Uterus (tissue), 3 donors: ENCODE measurements at regions not wholly inside any gene's neighbourhood (a gene's known extent, or its start where the extent isn't known, plus 50 kb on each side); places are given as distances from the start of the nearest gene placed in this dataset.

Experiments used
- DNase-seq, 2 donors: peaks; one replicate each; pipeline ENCODE4 v3.0.0-alpha.2; 2019 to 2020
- H3K27ac ChIP-seq, 2 donors: fragments of 200-600 bp; sonication (generic); 1 replicate in 1 of 2; 2 replicates in 1 of 2; pipeline ENCODE4 v1.5.1; 2016 to 2018
- H3K27me3 ChIP-seq, 2 donors: fragments of 200-600 bp; sonication (generic); one replicate each; pipeline ENCODE4 v1.5.1; 2018 to 2019; ENCODE audit warnings: control low read depth in 1 of 2
- H3K36me3 ChIP-seq, 2 donors: fragments of 200-600 bp; sonication (generic); one replicate each; pipeline ENCODE4 v1.5.1; 2019; ENCODE audit warnings: control low read depth in 1 of 2
- H3K4me1 ChIP-seq, 2 donors: fragments of 200-600 bp; sonication (generic); one replicate each; pipeline ENCODE4 v1.5.1; 2018 to 2019; ENCODE audit warnings: control low read depth in 1 of 2
- H3K4me3 ChIP-seq, 2 donors: fragments of 200-600 bp; sonication (generic); 1 replicate in 1 of 2; 2 replicates in 1 of 2; pipeline ENCODE4 v1.5.1; 2018 to 2019; ENCODE audit warnings: mild to moderate bottlenecking in 1 of 2
- H3K9me3 ChIP-seq, 2 donors: fragments of 200-600 bp; sonication (generic); one replicate each; pipeline ENCODE4 v1.5.1; 2019; ENCODE audit warnings: control low read depth in 1 of 2
- POLR2A ChIP-seq, 2 donors: fragments of 450-650 bp; IDR thresholded peaks; one replicate each; pipeline ENCODE4 v1.6.1; 2016; ENCODE audit warnings: antibody characterized with exemption in 2 of 2, mild to moderate bottlenecking in 1 of 2, moderate library complexity in 1 of 2
- intact Hi-C: fragments of 100-400 bp; cut with DNase I; formaldehyde crosslinking; loops from one replicate; pipeline ENCODE4 v1.15.1; 2023; ENCODE audit warnings: low total_unique reads
- TF ChIP-seq, protein P1 (sequence below), 4 experiments: fragments of 200-600 bp in 2 of 4; fragments of 450-650 bp in 2 of 4; sonication (generic) in 2 of 4; IDR thresholded peaks; one replicate each; pipeline ENCODE4 v1.5.1; 2016 to 2019; ENCODE audit warnings: antibody characterized with exemption in 4 of 4, mild to moderate bottlenecking in 2 of 4, moderate library complexity in 1 of 4
- donor health status: DM: yes; HTN: yes; CAD: no.

DNA sequence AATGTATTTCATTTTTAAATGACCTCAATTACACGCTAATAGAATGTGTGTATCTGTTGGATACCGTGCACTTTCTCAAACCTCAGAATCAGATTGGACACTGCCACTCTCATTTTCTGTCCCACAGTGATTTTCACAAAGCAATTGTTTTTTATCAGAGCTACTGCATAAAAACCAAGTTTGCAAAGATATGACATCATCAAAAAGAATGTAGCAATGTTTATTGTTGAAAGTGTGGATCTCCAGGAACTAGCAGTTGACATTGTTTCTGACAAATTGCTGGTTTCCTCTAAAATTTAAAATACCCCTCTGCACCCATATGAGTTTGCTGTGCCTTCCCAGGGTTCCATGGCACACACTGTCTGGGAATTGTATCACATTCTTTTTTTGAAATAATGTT is 362.7 kb upstream of the DDI1 start:
- Histone ChIP-seq H3K36me3 (no peaks in the 10 kb centered on the region), H3K9me3 (no peaks in the 10 kb centered on the region), H3K4me3 (no peak overlapping the region), H3K4me1 (no peaks in the 10 kb centered on the region), H3K27me3 (no peaks in the 10 kb centered on the region), H3K27ac (no peak overlapping the region)
- TF ChIP-seq POLR2A (IDR thresholded peaks at IDR 0.05), result no peak
- TF ChIP-seq, protein P1, sequence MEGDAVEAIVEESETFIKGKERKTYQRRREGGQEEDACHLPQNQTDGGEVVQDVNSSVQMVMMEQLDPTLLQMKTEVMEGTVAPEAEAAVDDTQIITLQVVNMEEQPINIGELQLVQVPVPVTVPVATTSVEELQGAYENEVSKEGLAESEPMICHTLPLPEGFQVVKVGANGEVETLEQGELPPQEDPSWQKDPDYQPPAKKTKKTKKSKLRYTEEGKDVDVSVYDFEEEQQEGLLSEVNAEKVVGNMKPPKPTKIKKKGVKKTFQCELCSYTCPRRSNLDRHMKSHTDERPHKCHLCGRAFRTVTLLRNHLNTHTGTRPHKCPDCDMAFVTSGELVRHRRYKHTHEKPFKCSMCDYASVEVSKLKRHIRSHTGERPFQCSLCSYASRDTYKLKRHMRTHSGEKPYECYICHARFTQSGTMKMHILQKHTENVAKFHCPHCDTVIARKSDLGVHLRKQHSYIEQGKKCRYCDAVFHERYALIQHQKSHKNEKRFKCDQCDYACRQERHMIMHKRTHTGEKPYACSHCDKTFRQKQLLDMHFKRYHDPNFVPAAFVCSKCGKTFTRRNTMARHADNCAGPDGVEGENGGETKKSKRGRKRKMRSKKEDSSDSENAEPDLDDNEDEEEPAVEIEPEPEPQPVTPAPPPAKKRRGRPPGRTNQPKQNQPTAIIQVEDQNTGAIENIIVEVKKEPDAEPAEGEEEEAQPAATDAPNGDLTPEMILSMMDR (IDR thresholded peaks at IDR 0.05), result no peak
- intact Hi-C loops, result no loop called here
- DNase-seq, result no peak

- Histone ChIP-seq H3K4me3 (no peak overlapping the region), H3K36me3 (no peaks in the 10 kb centered on the region), H3K27me3 (no peaks in the 10 kb centered on the region), H3K27ac (no peak overlapping the region), H3K4me1 (no peaks in the 10 kb centered on the region), H3K9me3 (no peaks in the 10 kb centered on the region)
- DNase-seq, result no peak
- intact Hi-C loops, result no loop called here
- TF ChIP-seq POLR2A (IDR thresholded peaks at IDR 0.05), result no peak
- TF ChIP-seq, protein P1 (IDR thresholded peaks at IDR 0.05), result no peak
These were observed 360.0 kb upstream of the DDI1 start for GRCh38 chr11:103676413-103676812.

- intact Hi-C loops, result no loop called here
- Histone ChIP-seq H3K36me3 (no peaks in the 10 kb centered on the region), H3K4me3 (no peak overlapping the region)
These were observed 355.6 kb upstream of the DDI1 start for GRCh38 chr11:103680826-103681225.

DNA sequence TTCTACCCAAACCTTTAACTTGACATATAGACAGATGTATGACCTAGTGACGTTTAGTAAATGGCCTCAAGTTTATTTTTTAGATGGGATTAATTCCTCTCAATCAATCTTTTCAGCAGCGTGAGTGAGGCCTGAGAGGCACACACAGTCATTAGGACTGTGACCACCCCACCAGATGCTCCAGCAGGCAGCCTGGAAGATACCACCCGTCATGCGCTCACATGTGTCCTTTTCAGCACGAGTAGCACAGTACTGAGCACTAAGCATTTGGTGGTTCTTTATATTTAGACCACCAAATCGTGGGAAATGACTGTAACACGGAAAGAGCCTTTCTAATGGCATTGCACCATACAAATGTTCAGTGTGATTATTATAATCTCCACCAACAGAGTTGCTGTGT is 354.6 kb upstream of the DDI1 start:
- Histone ChIP-seq H3K9me3 (no peaks in the 10 kb centered on the region), H3K27ac (no peak overlapping the region), H3K27me3 (no peaks in the 10 kb centered on the region), H3K36me3 (no peaks in the 10 kb centered on the region), H3K4me1 (no peaks in the 10 kb centered on the region), H3K4me3 (no peak overlapping the region)
- DNase-seq, result no peak
- intact Hi-C loops, result no loop called here
- no peak for TF ChIP-seq POLR2A (IDR thresholded peaks at IDR 0.05)
- TF ChIP-seq, protein P1 (IDR thresholded peaks at IDR 0.05), result no peak

More at GRCh38 chr11:103680826-103681225, 355.6 kb upstream of the DDI1 start:
- no peak overlapping the region for H3K27ac ChIP-seq
- H3K9me3 ChIP-seq, result no peaks in the 10 kb centered on the region
- no peak for DNase-seq
- H3K4me1 ChIP-seq, result no peaks in the 10 kb centered on the region
- H3K27me3 ChIP-seq, result no peaks in the 10 kb centered on the region
- TF ChIP-seq, protein P1 (IDR thresholded peaks at IDR 0.05), result no peak
- TF ChIP-seq POLR2A (IDR thresholded peaks at IDR 0.05), result no peak

- no peak overlapping the region for H3K27ac ChIP-seq
- TF ChIP-seq, protein P1 (IDR thresholded peaks at IDR 0.05), result peak; percentile 60 to 75 (median 71)
- TF ChIP-seq POLR2A (IDR thresholded peaks at IDR 0.05), result no peak
These were observed 353.9 kb upstream of the DDI1 start for GRCh38 chr11:103682318-103683184.

More at GRCh38 chr11:103682318-103683184, 353.9 kb upstream of the DDI1 start:
- intact Hi-C loops, result no loop called here
- DNase-seq, result peak; percentile 31 to 38
- Histone ChIP-seq H3K4me3 (no peak overlapping the region), H3K36me3 (no peaks in the 10 kb centered on the region), H3K4me1 (no peaks in the 10 kb centered on the region), H3K9me3 (no peaks in the 10 kb centered on the region), H3K27me3 (no peaks in the 10 kb centered on the region)
